ENCODE measurements at regions not wholly inside any gene's neighbourhood (a gene's known extent, or its start where the extent isn't known, plus 50 kb on each side); places are given as distances from the start of the nearest gene placed in this dataset.

DNA sequence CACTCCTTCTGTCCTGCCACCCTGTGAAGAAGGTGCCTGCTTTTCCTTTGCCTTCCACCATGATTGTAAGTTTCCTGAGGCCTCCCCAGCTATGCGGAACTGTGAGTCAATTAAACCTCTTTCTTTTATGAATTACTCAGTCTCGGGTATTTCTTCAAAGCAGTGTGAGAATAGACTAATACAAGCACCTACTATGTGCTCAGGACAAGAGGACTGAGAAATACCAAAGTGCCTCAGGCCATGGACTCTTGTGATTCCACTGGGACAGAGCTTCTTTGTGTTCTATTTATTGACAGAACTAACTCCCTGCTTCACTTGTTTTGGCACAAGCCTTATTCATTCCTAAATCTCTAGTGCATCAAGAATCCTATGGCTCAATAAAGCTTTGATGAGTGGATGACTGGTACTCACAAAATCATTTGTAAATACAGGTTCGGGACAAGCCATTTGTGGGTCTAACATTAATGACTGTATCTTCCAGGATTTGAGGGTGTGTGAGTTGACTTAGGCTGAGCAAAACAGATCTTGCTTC, 204.2 kb downstream of the PDCD6IP start:
- no peaks in the 10 kb centered on the region for H3K36me3 ChIP-seq (ENCODE audit: control insufficient read depth, insufficient read depth, low read length)

DNA sequence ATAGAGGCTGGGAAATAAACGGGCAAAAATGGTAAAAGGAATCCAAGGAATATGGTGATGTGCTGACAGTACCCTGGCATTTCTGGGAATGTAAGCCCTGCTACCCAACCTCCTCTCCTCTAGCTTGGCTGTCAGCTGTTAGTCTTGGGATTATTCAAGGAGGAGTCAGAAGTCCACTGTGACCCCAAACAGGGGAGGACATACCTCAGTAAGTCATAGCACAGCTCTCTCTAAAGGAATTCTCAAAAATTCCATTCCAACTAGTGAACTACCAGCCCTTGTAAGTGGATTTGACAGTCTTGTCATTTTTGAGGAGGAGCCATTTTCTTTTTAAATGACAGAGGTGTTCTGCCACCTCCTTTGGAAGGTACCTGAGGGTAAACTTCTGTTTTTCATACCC, 207.5 kb downstream of the PDCD6IP start:
- H3K4me1 Mint-ChIP-seq, result no peaks in the 10 kb centered on the region
- no peak overlapping the region for H3K27ac Mint-ChIP-seq

More for the DNA sequence above, 204.2 kb downstream of the PDCD6IP start:
- Mint-ChIP-seq H3K4me1 (no peaks in the 10 kb centered on the region), H3K4me3 (no peak overlapping the region), H3K9me3 (peaks cover 0 to 6% (median 0%) of the 10 kb centered on the region in 7 donors), H3K36me3 (no peaks in the 10 kb centered on the region), H3K27ac (no peak overlapping the region), H3K27me3 (no peaks in the 10 kb centered on the region)
- no peak for DNase-seq
- Histone ChIP-seq H3K9me3 (ENCODE audit: control insufficient read depth in 2 of 2, low read length in 2 of 2) (no peaks in the 10 kb centered on the region), H3K4me1 (ENCODE audit: control insufficient read depth, insufficient read depth, low read length, poor library complexity, severe bottlenecking) (no peaks in the 10 kb centered on the region), H3K27me3 (ENCODE audit: control insufficient read depth, insufficient read depth, low read length) (peaks cover 2% of the 10 kb centered on the region), H3K27ac (ENCODE audit: insufficient read depth, low read length, poor library complexity, severe bottlenecking) (no peak overlapping the region), H3K4me3 (ENCODE audit: low read depth, low read length) (no peak overlapping the region)
- ATAC-seq (ENCODE audit: low read depth in 2 of 2), result no peak

DNA sequence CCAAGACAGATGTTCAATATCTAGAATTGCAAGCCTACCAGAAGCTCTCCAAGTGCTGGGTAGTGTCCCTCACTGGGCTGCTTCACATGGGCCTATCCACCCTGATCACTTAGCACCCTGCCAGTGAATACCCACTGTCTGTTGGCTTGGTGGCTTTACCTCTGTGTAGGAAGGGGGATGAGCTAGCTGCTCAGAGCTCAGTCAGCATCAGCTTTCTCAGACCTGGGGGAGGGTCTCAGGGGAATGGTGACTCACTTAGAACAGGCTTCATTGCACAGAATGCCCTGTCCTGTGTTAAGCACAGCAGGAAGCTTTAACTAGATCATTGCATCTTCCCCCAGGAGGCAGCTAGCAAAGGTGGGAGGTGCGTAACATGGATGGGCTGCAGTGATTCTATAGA, 209.8 kb downstream of the PDCD6IP start:
- no peaks in the 10 kb centered on the region for H3K4me1 ChIP-seq (ENCODE audit: control insufficient read depth, insufficient read depth, low read length, poor library complexity, severe bottlenecking)
- H3K27me3 ChIP-seq (ENCODE audit: control insufficient read depth, insufficient read depth, low read length), result peaks cover 2% of the 10 kb centered on the region
- ATAC-seq (ENCODE audit: low read depth in 2 of 2) (no peak), DNase-seq (no peak)
- no peak overlapping the region for H3K27ac ChIP-seq (ENCODE audit: insufficient read depth, low read length, poor library complexity, severe bottlenecking)
- H3K4me3 Mint-ChIP-seq, result no peak overlapping the region
- no peak overlapping the region for H3K4me3 ChIP-seq (ENCODE audit: low read depth, low read length)
- peak overlapping the region in 1 of 3 donors; percentile 10 for H3K27ac Mint-ChIP-seq
- H3K27me3 Mint-ChIP-seq, result no peaks in the 10 kb centered on the region
- no peaks in the 10 kb centered on the region for H3K9me3 Mint-ChIP-seq
- no peaks in the 10 kb centered on the region for H3K9me3 ChIP-seq (ENCODE audit: control insufficient read depth in 2 of 2, low read length in 2 of 2)
- no peaks in the 10 kb centered on the region for H3K4me1 Mint-ChIP-seq
- no peaks in the 10 kb centered on the region for H3K36me3 ChIP-seq (ENCODE audit: control insufficient read depth, insufficient read depth, low read length)
- H3K36me3 Mint-ChIP-seq, result no peaks in the 10 kb centered on the region

More for the DNA sequence above, 207.5 kb downstream of the PDCD6IP start:
- no peak overlapping the region for H3K4me3 Mint-ChIP-seq
- H3K27me3 Mint-ChIP-seq, result no peaks in the 10 kb centered on the region
- no peaks in the 10 kb centered on the region for H3K36me3 ChIP-seq (ENCODE audit: control insufficient read depth, insufficient read depth, low read length)
- H3K36me3 Mint-ChIP-seq, result no peaks in the 10 kb centered on the region
- DNase-seq, result no peak
- no peaks in the 10 kb centered on the region for H3K9me3 ChIP-seq (ENCODE audit: control insufficient read depth in 2 of 2, low read length in 2 of 2)
- H3K27me3 ChIP-seq (ENCODE audit: control insufficient read depth, insufficient read depth, low read length), result peaks cover 2% of the 10 kb centered on the region
- H3K4me1 ChIP-seq (ENCODE audit: control insufficient read depth, insufficient read depth, low read length, poor library complexity, severe bottlenecking), result no peaks in the 10 kb centered on the region
- no peak overlapping the region for H3K4me3 ChIP-seq (ENCODE audit: low read depth, low read length)
- peaks cover 0 to under 1% (median 0%) of the 10 kb centered on the region in 7 donors for H3K9me3 Mint-ChIP-seq
- H3K27ac ChIP-seq (ENCODE audit: insufficient read depth, low read length, poor library complexity, severe bottlenecking), result no peak overlapping the region
- ATAC-seq (ENCODE audit: low read depth in 2 of 2), result no peak

DNA sequence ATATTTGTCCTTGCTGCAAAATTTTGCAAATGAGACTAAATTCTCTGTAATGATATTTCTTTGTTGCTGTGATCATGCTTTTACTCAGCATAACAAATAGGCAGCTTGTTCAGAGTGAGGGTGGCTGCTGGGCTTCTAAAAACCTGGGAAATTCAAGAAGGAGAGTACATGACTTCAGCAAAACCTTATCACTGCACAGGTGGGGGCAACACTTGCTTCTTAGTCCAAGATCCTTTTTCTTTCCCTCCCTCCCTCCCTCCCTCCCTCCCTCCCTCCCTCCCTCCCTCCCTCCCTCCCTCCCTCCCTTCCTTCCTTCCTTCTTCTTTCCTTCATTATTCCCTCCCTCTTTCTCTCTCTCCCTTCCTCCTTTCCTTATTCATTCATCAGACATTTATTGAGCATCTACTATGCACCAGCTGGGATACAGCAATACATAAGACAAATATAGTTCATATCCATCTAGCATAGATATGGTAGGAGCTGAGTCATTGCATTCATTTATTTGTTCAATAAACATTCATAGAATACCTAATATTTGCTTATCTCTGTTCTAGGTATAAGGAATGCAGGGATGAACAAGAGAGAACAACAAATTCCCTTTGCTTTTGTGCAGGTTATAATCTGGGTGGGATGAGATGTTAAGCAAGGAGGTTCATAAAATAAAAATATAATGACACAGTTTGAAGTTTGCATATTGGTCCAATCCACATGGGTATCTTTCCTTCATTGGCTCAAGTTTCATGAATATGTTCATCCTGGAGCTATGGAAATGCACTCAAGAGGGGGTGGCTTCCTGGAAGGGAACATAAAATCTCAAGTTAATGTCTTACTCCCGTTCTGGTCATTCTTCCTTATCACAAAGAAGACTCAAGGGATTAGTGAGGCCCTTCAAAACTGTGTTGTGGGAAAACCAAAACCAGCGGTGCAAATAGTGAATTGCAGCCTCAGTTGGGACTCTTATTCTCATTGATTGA, 210.7 kb downstream of the PDCD6IP start:
- DNase-seq (no peak), ATAC-seq (ENCODE audit: low read depth in 2 of 2) (no peak)
- no peaks in the 10 kb centered on the region for H3K36me3 Mint-ChIP-seq
- H3K9me3 ChIP-seq (ENCODE audit: control insufficient read depth in 2 of 2, low read length in 2 of 2), result no peaks in the 10 kb centered on the region
- H3K4me3 ChIP-seq (ENCODE audit: low read depth, low read length), result no peak overlapping the region
- H3K27me3 ChIP-seq (ENCODE audit: control insufficient read depth, insufficient read depth, low read length), result peaks cover 2% of the 10 kb centered on the region
- no peak overlapping the region for H3K4me3 Mint-ChIP-seq
- H3K27ac ChIP-seq (ENCODE audit: insufficient read depth, low read length, poor library complexity, severe bottlenecking), result no peak overlapping the region
- H3K27me3 Mint-ChIP-seq, result no peaks in the 10 kb centered on the region
- H3K27ac Mint-ChIP-seq, result no peak overlapping the region
- no peaks in the 10 kb centered on the region for H3K36me3 ChIP-seq (ENCODE audit: control insufficient read depth, insufficient read depth, low read length)
- H3K4me1 ChIP-seq (ENCODE audit: control insufficient read depth, insufficient read depth, low read length, poor library complexity, severe bottlenecking), result no peaks in the 10 kb centered on the region
- peaks cover 0 to 1% (median 0%) of the 10 kb centered on the region in 7 donors for H3K9me3 Mint-ChIP-seq
- no peaks in the 10 kb centered on the region for H3K4me1 Mint-ChIP-seq

DNA sequence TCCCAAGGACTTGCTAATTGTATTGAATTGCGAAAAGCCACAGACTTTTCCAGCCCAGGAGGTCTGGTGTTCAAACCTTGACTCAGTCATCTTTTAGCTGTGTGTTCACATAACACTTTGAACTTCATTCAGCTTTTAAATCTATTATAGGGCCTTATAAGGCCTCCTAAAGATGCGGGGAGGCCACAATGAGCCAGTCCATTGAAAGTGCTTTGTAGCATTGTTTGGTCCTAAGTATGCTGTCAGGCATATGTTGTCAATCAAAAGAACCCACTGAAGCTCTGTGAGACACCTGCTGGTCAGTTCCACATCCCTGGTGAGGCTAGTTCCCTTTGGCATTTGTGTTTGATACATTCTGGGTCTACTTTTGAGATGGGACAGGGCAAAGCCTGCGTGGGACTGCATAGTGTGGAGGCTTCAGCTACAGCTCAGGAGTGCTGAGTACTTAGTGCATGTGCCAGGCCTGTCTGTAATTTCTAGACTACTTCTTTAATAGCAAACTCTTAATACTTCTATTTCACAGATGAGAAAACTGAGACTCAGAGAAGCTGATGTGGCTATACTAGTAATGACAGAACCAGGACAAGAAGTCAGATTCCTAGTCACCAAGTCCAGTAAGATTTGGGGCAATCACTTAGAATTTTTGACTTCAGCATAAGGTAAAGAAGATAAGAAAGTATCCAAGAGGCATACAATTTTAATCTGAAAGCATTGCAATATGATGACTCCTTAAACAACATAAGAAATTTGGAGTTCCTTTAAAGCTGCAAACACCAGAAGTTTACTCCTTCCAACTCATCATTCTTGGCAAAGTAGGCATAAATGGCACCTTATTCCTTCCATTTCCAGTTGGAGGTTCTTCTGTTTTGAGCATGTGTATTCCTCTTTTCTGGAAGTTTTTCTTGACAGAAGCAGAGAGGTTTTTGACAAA, 213.0 kb downstream of the PDCD6IP start:
- ATAC-seq (ENCODE audit: low read depth in 2 of 2), result no peak
- Mint-ChIP-seq H3K27me3 (no peaks in the 10 kb centered on the region), H3K9me3 (peaks cover 0 to 3% (median 0%) of the 10 kb centered on the region in 7 donors)

DNA sequence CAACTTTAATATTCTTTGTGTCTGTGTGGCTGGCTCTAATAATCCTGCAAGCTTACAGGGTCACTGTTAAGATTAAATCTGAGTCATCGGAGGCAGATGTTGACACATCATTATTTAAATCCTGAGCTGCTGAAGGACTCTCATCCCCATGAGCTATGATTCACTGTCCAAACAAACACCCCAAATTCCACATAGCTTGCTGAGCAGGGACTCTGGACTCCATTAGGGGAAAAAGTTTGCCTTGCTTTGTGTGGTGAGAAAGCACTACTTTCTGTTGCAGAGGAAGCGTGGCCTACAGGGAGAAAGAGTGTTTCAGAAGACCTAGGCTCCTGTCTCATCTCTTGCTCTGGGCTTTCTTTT, 213.7 kb downstream of the PDCD6IP start:
- DNase-seq (no peak), ATAC-seq (ENCODE audit: low read depth in 2 of 2) (no peak)
- H3K4me1 ChIP-seq (ENCODE audit: control insufficient read depth, insufficient read depth, low read length, poor library complexity, severe bottlenecking), result no peaks in the 10 kb centered on the region
- no peak overlapping the region for H3K27ac Mint-ChIP-seq
- H3K27ac ChIP-seq (ENCODE audit: insufficient read depth, low read length, poor library complexity, severe bottlenecking), result no peak overlapping the region
- no peaks in the 10 kb centered on the region for H3K27me3 ChIP-seq (ENCODE audit: control insufficient read depth, insufficient read depth, low read length)
- peaks cover 0 to 3% (median 0%) of the 10 kb centered on the region in 7 donors for H3K9me3 Mint-ChIP-seq
- no peaks in the 10 kb centered on the region for H3K36me3 ChIP-seq (ENCODE audit: control insufficient read depth, insufficient read depth, low read length)
- H3K36me3 Mint-ChIP-seq, result no peaks in the 10 kb centered on the region
- H3K27me3 Mint-ChIP-seq, result no peaks in the 10 kb centered on the region
- H3K4me3 ChIP-seq (ENCODE audit: low read depth, low read length), result no peak overlapping the region
- no peaks in the 10 kb centered on the region for H3K9me3 ChIP-seq (ENCODE audit: control insufficient read depth in 2 of 2, low read length in 2 of 2)
- H3K4me1 Mint-ChIP-seq, result peaks cover 0 to 10% (median 4%) of the 10 kb centered on the region in 4 donors
- no peak overlapping the region for H3K4me3 Mint-ChIP-seq

More for the DNA sequence above, 213.0 kb downstream of the PDCD6IP start:
- no peaks in the 10 kb centered on the region for H3K9me3 ChIP-seq (ENCODE audit: control insufficient read depth in 2 of 2, low read length in 2 of 2)
- no peak overlapping the region for H3K4me3 Mint-ChIP-seq
- no peaks in the 10 kb centered on the region for H3K27me3 ChIP-seq (ENCODE audit: control insufficient read depth, insufficient read depth, low read length)
- H3K27ac Mint-ChIP-seq, result no peak overlapping the region
- H3K4me3 ChIP-seq (ENCODE audit: low read depth, low read length), result no peak overlapping the region
- no peaks in the 10 kb centered on the region for H3K36me3 ChIP-seq (ENCODE audit: control insufficient read depth, insufficient read depth, low read length)
- no peak overlapping the region for H3K27ac ChIP-seq (ENCODE audit: insufficient read depth, low read length, poor library complexity, severe bottlenecking)
- DNase-seq, result no peak
- peaks cover 0 to 4% (median under 1%) of the 10 kb centered on the region in 4 donors for H3K4me1 Mint-ChIP-seq
- H3K4me1 ChIP-seq (ENCODE audit: control insufficient read depth, insufficient read depth, low read length, poor library complexity, severe bottlenecking), result no peaks in the 10 kb centered on the region
- H3K36me3 Mint-ChIP-seq, result no peaks in the 10 kb centered on the region

DNA sequence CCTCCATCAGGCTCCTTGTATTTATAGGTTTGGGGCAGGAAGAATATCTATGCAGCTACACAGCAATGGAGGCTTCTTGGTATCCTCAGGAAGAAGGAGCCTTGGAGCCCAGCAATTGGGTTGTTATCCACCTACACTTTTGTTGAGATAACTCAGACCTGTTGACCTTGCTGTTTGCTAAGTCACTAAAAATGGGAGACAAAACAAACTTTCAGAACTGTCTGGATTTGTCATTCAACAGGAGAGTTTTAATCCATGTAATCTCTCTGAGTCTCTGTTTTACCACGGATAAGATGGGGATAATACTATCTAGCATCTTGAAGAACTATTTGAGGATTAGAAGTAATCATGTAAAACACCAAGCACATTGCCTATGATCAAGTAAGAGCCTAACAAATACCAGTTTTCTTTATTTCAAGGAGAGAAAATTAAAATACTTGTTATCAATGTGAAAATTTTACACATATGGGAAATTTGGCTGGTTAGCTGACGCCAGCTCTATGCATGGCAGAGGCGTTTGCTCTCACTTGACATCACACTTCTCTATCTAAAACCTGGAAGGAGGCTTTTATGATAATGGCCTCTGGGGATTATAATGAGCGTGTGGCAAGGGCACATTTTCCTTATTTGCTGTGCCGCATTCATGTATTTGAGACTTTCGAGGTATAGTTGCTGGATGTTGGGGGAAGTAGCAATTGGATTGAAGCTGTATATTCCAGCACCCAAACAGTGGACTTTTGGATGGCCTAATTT, 215.6 kb downstream of the PDCD6IP start:
- DNase-seq (no peak), ATAC-seq (ENCODE audit: low read depth in 2 of 2) (no peak)
- Mint-ChIP-seq H3K27ac (no peak overlapping the region), H3K36me3 (no peaks in the 10 kb centered on the region), H3K9me3 (peaks cover 0 to 5% (median 0%) of the 10 kb centered on the region in 7 donors), H3K27me3 (peaks cover 8% of the 10 kb centered on the region), H3K4me1 (peaks cover 0 to 23% (median 13%) of the 10 kb centered on the region in 4 donors), H3K4me3 (no peak overlapping the region)
- Histone ChIP-seq H3K27me3 (ENCODE audit: control insufficient read depth, insufficient read depth, low read length) (no peaks in the 10 kb centered on the region), H3K36me3 (ENCODE audit: control insufficient read depth, insufficient read depth, low read length) (no peaks in the 10 kb centered on the region), H3K4me3 (ENCODE audit: low read depth, low read length) (no peak overlapping the region), H3K9me3 (ENCODE audit: control insufficient read depth in 2 of 2, low read length in 2 of 2) (no peaks in the 10 kb centered on the region), H3K4me1 (ENCODE audit: control insufficient read depth, insufficient read depth, low read length, poor library complexity, severe bottlenecking) (no peaks in the 10 kb centered on the region), H3K27ac (ENCODE audit: insufficient read depth, low read length, poor library complexity, severe bottlenecking) (no peak overlapping the region)
